CD14-positive monocyte (primary cell): ENCODE measurements at regions not wholly inside any gene's neighbourhood (a gene's known extent, or its start where the extent isn't known, plus 50 kb on each side); places are given as distances from the start of the nearest gene placed in this dataset.

Source experiments
- DNase-seq, 3 donors: peaks; one replicate each; pipeline ENCODE4 v3.0.0-alpha.2; 2011 to 2022
- H2AFZ ChIP-seq: 2 replicates; pipeline ENCODE4 v1.6.0; 2012; ENCODE audit warnings: mild to moderate bottlenecking, low read depth, low read length, inconsistent platforms; ENCODE audit not compliant: insufficient read depth, poor library complexity, severe bottlenecking
- H3K27ac ChIP-seq, 2 donors: 1 replicate in 1 of 2; 2 replicates in 1 of 2; pipeline ENCODE4 v1.5.1; 2012 to 2013; ENCODE audit warnings: low read length in 2 of 2, control low read depth in 1 of 2, inconsistent platforms in 1 of 2, low read depth in 1 of 2, mild to moderate bottlenecking in 1 of 2
- H3K27me3 ChIP-seq, 2 donors: one replicate each; pipeline versions ENCODE4 v1.6.0 to v1.6.1; 2011 to 2013; ENCODE audit warnings: low read length in 2 of 2; ENCODE audit not compliant: control insufficient read depth in 2 of 2, insufficient read depth in 2 of 2
- H3K36me3 ChIP-seq, 2 donors: replicated peaks in 1 of 2; 1 replicate in 1 of 2; 2 replicates in 1 of 2; pipeline versions ENCODE4 v1.5.1 to v1.6.1; 2012 to 2013; ENCODE audit warnings: low read length in 2 of 2, control low read depth in 1 of 2, inconsistent platforms in 1 of 2, mild to moderate bottlenecking in 1 of 2; ENCODE audit not compliant: insufficient read depth in 2 of 2, control insufficient read depth in 1 of 2
- H3K4me1 ChIP-seq, 2 donors: 1 replicate in 1 of 2; 2 replicates in 1 of 2; pipeline versions ENCODE4 v1.5.1 to v1.6.1; 2012 to 2013; ENCODE audit warnings: low read length in 2 of 2, control low read depth in 1 of 2, inconsistent platforms in 1 of 2, mild to moderate bottlenecking in 1 of 2, moderate library complexity in 1 of 2; ENCODE audit not compliant: insufficient read depth in 2 of 2, control insufficient read depth in 1 of 2
- H3K4me2 ChIP-seq: replicated peaks from 2 replicates; pipeline ENCODE3; 2012; ENCODE audit warnings: low read length, moderate library complexity, mild to moderate bottlenecking; ENCODE audit not compliant: poor library complexity, severe bottlenecking; ENCODE audit errors: extremely low read depth
- H3K4me3 ChIP-seq, 3 experiments: fragments of 200-600 bp in 1 of 3; sonication (generic) in 1 of 3; replicated peaks in 1 of 3; 1 replicate in 2 of 3; 2 replicates in 1 of 3; pipeline ENCODE4 v1.5.1; 2011 to 2013; ENCODE audit warnings: low read length in 3 of 3, mild to moderate bottlenecking in 3 of 3, control low read depth in 2 of 3, low read depth in 2 of 3, inconsistent platforms in 1 of 3, moderate library complexity in 1 of 3
- H3K79me2 ChIP-seq: 2 replicates; pipeline ENCODE4 v1.6.0; 2012; ENCODE audit warnings: mild to moderate bottlenecking, control low read depth, inconsistent platforms, low read length, moderate library complexity; ENCODE audit not compliant: insufficient read depth
- H3K9ac ChIP-seq: 2 replicates; pipeline ENCODE4 v1.6.0; 2017; ENCODE audit warnings: low read length, mild to moderate bottlenecking; ENCODE audit not compliant: insufficient read depth, poor library complexity, severe bottlenecking
- H3K9me3 ChIP-seq, 2 donors: replicated peaks in 1 of 2; 1 replicate in 1 of 2; 2 replicates in 1 of 2; pipeline versions ENCODE4 v1.5.1 to v1.6.1; 2012 to 2013; ENCODE audit warnings: low read length in 2 of 2, control low read depth in 1 of 2; ENCODE audit not compliant: control insufficient read depth in 1 of 2, insufficient read depth in 1 of 2
- H4K20me1 ChIP-seq: 2 replicates; pipeline ENCODE4 v1.6.0; 2012; ENCODE audit warnings: mild to moderate bottlenecking, low read length, control low read depth, moderate library complexity; ENCODE audit not compliant: insufficient read depth
- H3K27ac Mint-ChIP-seq, 7 donors: one replicate each; pipeline ENCODE4 v1.8.0; 2020; ENCODE audit warnings: mild to moderate bottlenecking in 7 of 7, mixed read lengths in 7 of 7, moderate library complexity in 6 of 7, inconsistent platforms in 2 of 7
- H3K27me3 Mint-ChIP-seq, 3 donors: one replicate each; pipeline ENCODE4 v1.8.0; 2021 to 2022; ENCODE audit warnings: low read depth in 3 of 3, mild to moderate bottlenecking in 3 of 3, mixed read lengths in 3 of 3, moderate library complexity in 3 of 3, inconsistent platforms in 1 of 3
- H3K36me3 Mint-ChIP-seq, 2 donors: one replicate each; pipeline ENCODE4 v1.8.0; 2020; ENCODE audit warnings: mixed read lengths in 2 of 2, inconsistent platforms in 1 of 2, mild to moderate bottlenecking in 1 of 2
- H3K4me1 Mint-ChIP-seq: one replicate; pipeline ENCODE4 v1.8.0; 2020; ENCODE audit warnings: mild to moderate bottlenecking, mixed read lengths
- H3K4me3 Mint-ChIP-seq, 2 donors: one replicate each; pipeline ENCODE4 v1.8.0; 2020; ENCODE audit warnings: mild to moderate bottlenecking in 2 of 2, mixed read lengths in 2 of 2, moderate library complexity in 1 of 2
- H3K9me3 Mint-ChIP-seq, 7 donors: one replicate each; pipeline ENCODE4 v1.8.0; 2020 to 2022; ENCODE audit warnings: mixed read lengths in 7 of 7, mild to moderate bottlenecking in 6 of 7, moderate library complexity in 6 of 7, inconsistent platforms in 2 of 7
- WGBS: methylation state at CpG from one replicate; pipeline ENCODE4 v1.1.5; 2013; ENCODE audit warnings: missing lambda C conversion rate; ENCODE audit not compliant: insufficient coverage; 5-methylcytosine and 5-hydroxymethylcytosine counted together
- intact Hi-C, 2 donors: fragments of 100-400 bp; cut with micrococcal nuclease; formaldehyde crosslinking; loops; one replicate each; pipeline versions ENCODE4 v1.15.0 to v1.15.1; 2023
- TF ChIP-seq, protein P1 (sequence below): fragments of 200-600 bp; IDR thresholded peaks from one replicate; pipeline ENCODE4 v1.8.0; 2022; ENCODE audit warnings: antibody characterized with exemption, mild to moderate bottlenecking

DNA sequence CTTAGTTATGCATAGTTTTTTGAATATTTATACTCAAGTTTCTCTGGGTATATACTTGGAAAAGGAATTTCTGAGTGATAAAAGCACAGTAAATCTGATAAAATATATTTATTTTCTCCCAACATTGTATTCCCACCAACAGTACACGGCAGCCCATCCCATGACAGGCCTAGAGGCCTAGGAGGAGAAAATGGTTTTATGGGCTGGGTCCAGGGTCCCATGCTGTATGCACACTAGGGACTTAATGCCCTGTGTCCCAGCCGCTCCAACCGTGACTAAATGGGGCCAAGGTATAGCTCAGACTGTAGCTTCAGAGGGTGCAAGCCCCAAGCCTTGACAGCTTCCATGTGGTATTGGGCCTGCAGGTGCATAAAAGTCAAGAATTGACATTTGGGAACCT is 1007.7 kb downstream of the DSC3 start:
- no peak overlapping the region for H3K4me3 Mint-ChIP-seq
- TF ChIP-seq, protein P1, sequence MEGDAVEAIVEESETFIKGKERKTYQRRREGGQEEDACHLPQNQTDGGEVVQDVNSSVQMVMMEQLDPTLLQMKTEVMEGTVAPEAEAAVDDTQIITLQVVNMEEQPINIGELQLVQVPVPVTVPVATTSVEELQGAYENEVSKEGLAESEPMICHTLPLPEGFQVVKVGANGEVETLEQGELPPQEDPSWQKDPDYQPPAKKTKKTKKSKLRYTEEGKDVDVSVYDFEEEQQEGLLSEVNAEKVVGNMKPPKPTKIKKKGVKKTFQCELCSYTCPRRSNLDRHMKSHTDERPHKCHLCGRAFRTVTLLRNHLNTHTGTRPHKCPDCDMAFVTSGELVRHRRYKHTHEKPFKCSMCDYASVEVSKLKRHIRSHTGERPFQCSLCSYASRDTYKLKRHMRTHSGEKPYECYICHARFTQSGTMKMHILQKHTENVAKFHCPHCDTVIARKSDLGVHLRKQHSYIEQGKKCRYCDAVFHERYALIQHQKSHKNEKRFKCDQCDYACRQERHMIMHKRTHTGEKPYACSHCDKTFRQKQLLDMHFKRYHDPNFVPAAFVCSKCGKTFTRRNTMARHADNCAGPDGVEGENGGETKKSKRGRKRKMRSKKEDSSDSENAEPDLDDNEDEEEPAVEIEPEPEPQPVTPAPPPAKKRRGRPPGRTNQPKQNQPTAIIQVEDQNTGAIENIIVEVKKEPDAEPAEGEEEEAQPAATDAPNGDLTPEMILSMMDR = no peak
- H3K27ac ChIP-seq = no peak overlapping the region
- intact Hi-C loops = no loop called here
- H4K20me1 ChIP-seq = no peaks in the 10 kb centered on the region
- peaks cover 0 to 11% (median 6%) of the 10 kb centered on the region in 7 donors for H3K9me3 Mint-ChIP-seq
- H3K4me1 ChIP-seq = no peaks in the 10 kb centered on the region
- DNase-seq = no peak
- no peaks in the 10 kb centered on the region for H3K36me3 Mint-ChIP-seq
- H3K36me3 ChIP-seq = no peaks in the 10 kb centered on the region
- H3K4me1 Mint-ChIP-seq = no peaks in the 10 kb centered on the region
- no peaks in the 10 kb centered on the region for H3K79me2 ChIP-seq
- H3K27me3 Mint-ChIP-seq = no peaks in the 10 kb centered on the region
- H3K27me3 ChIP-seq = no peaks in the 10 kb centered on the region
- no peak overlapping the region for H3K4me2 ChIP-seq
- H3K9ac ChIP-seq = no peak overlapping the region
- WGBS = 92% methylated on average over 2 of the region's 3 CpGs
- no peak overlapping the region for H2AFZ ChIP-seq
- peaks cover 9 to 14% of the 10 kb centered on the region in 2 donors for H3K9me3 ChIP-seq
- no peak overlapping the region for H3K4me3 ChIP-seq
- H3K27ac Mint-ChIP-seq = no peak overlapping the region

DNA sequence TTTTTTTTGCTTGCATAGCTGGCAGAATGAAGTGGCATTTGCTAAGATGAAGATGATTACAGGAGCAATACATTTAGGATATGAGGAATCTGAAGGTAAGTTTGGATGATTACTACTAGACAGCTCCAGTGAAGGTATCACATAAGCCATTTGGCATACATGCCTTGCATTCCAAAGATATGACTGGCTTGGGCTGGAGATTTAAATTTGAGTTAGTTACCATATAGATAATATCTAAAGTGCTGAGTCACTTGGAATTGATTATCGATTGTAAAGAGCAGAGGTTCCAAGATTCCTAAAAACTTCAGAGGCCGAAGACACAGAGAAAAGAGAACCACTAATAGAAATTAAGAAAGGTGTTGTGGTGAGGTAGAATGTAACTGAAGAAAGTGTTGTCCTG is 1026.4 kb downstream of the DSC3 start:
- H3K79me2 ChIP-seq = no peaks in the 10 kb centered on the region
- H3K27ac ChIP-seq = no peak overlapping the region
- H4K20me1 ChIP-seq = no peaks in the 10 kb centered on the region
- no peaks in the 10 kb centered on the region for H3K9me3 ChIP-seq
- DNase-seq = no peak
- no peaks in the 10 kb centered on the region for H3K36me3 ChIP-seq
- Mint-ChIP-seq H3K4me3 (no peak overlapping the region), H3K27ac (no peak overlapping the region), H3K4me1 (no peaks in the 10 kb centered on the region), H3K27me3 (no peaks in the 10 kb centered on the region), H3K36me3 (no peaks in the 10 kb centered on the region), H3K9me3 (peaks cover 0 to 2% (median 0%) of the 10 kb centered on the region in 7 donors)
- H3K27me3 ChIP-seq = no peaks in the 10 kb centered on the region
- intact Hi-C loops = no loop called here
- no peak overlapping the region for H3K4me3 ChIP-seq
- H3K9ac ChIP-seq = no peak overlapping the region
- H2AFZ ChIP-seq = no peak overlapping the region
- no peaks in the 10 kb centered on the region for H3K4me1 ChIP-seq
- TF ChIP-seq, protein P1 = no peak
- no CpG with 5 or more reads among the region's 2 CpGs for WGBS
- no peak overlapping the region for H3K4me2 ChIP-seq
